GM12878 (cell line): ENCODE measurements at regions not wholly inside any gene's neighbourhood (a gene's known extent, or its start where the extent isn't known, plus 50 kb on each side); places are given as distances from the start of the nearest gene placed in this dataset.
"Not testable (repeated sequence)": the region's sequence is repeated elsewhere in the genome, so short reads cannot be mapped to it uniquely, and the experiment has no call there.

Experiments
- ATAC-seq: fragments of 200-7000 bp; cut with Tn5 transposase; 3 replicates; pipeline ENCODE4 v1.9.1; 2020; ENCODE audit warnings: mild to moderate bottlenecking, moderate library complexity
- BruUV-seq: library from RNA; stranded (reverse); fragments of 400-500 nt; replicated peaks from 2 replicates; lab custom pipeline; 2021; lab: Mats Ljungman, UMichigan
- CTCF ChIA-PET: fragments of 300-600 bp; sonication (Branson Sonifier 250); formaldehyde crosslinking; extraction: SDS; loops from one replicate; lab custom pipeline; 2021; ENCODE audit warnings: inconsistent platforms; lab: Yijun Ruan, JAX
- POLR2A ChIA-PET: fragments of 350-600 bp; formaldehyde crosslinking; extraction: SDS; loops from one replicate; lab custom pipeline; 2021; ENCODE audit warnings: inconsistent platforms; lab: Charles Lee
- RAD21 ChIA-PET: fragments of 300-600 bp; sonication (Branson Sonifier 250); formaldehyde crosslinking; loops from one replicate; lab custom pipeline; 2023; ENCODE audit warnings: antibody characterized with exemption; ENCODE audit not compliant: unreplicated experiment; lab: Charles Lee
- SMC1A ChIA-PET: fragments of 300-600 bp; sonication (Branson Sonifier 250); formaldehyde crosslinking; loops from one replicate; lab custom pipeline; 2023; ENCODE audit not compliant: unreplicated experiment, uncharacterized antibody; lab: Charles Lee
- DNase-seq: peaks from one replicate; pipeline ENCODE4 v3.0.0-alpha.2; 2011; ENCODE audit warnings: low read depth, low spot score
- FAIRE-seq: peaks from 3 replicates; lab custom pipeline; 2011; peaks lifted over from hg19 to GRCh38; lab: Jason Lieb, UNC
- H2AFZ ChIP-seq: 2 replicates; pipeline ENCODE4 v1.6.0; 2011; ENCODE audit warnings: low read depth, low read length, control low read depth; ENCODE audit not compliant: control insufficient read depth
- H3K27ac ChIP-seq: 2 replicates; pipeline ENCODE4 v1.5.1; 2011; ENCODE audit warnings: control low read depth; ENCODE audit not compliant: control insufficient read depth, insufficient read depth
- H3K27me3 ChIP-seq, 2 experiments: replicated peaks in 1 of 2; 2 replicates each; pipeline versions ENCODE4 v1.6.0 to v1.6.1; 2011; ENCODE audit warnings: low read length in 1 of 2; ENCODE audit not compliant: control insufficient read depth in 2 of 2, insufficient read depth in 2 of 2
- H3K36me3 ChIP-seq, 2 experiments: 2 replicates each; pipeline ENCODE4 v1.5.1; 2011; ENCODE audit warnings: low read length in 1 of 2; ENCODE audit not compliant: control insufficient read depth in 2 of 2, insufficient read depth in 2 of 2
- H3K4me1 ChIP-seq: 2 replicates; pipeline ENCODE4 v1.6.1; 2011; ENCODE audit warnings: mild to moderate bottlenecking, low read length, moderate library complexity, mixed read lengths; ENCODE audit not compliant: control insufficient read depth, insufficient read depth
- H3K4me2 ChIP-seq: 2 replicates; pipeline ENCODE4 v1.6.0; 2011; ENCODE audit warnings: control low read depth; ENCODE audit not compliant: control insufficient read depth, insufficient read depth
- H3K4me3 ChIP-seq: fragments of 200-600 bp; sonication (generic); 2 replicates; pipeline ENCODE4 v1.5.1; 2016
- H3K79me2 ChIP-seq: 2 replicates; pipeline ENCODE4 v1.6.0; 2011; ENCODE audit warnings: low read length; ENCODE audit not compliant: control insufficient read depth, insufficient read depth
- H3K9ac ChIP-seq: 2 replicates; pipeline ENCODE4 v1.8.0; 2011; ENCODE audit warnings: low read length, control low read depth, mixed read lengths; ENCODE audit not compliant: control insufficient read depth, insufficient read depth
- H3K9me3 ChIP-seq: replicated peaks from 3 replicates; pipeline ENCODE4 v1.5.1; 2011; ENCODE audit warnings: mild to moderate bottlenecking, low read length; ENCODE audit not compliant: control insufficient read depth, insufficient read depth
- H4K20me1 ChIP-seq: 2 replicates; pipeline ENCODE4 v1.6.0; 2011; ENCODE audit not compliant: control insufficient read depth, insufficient read depth
- MEF2B ChIP-seq: fragments of 450-650 bp; IDR thresholded peaks from 2 replicates; pipeline ENCODE4 v1.6.1; 2018; ENCODE audit warnings: mild to moderate bottlenecking, moderate library complexity; ENCODE audit not compliant: partially characterized antibody, poor library complexity, severe bottlenecking
- MYC ChIP-seq: IDR thresholded peaks from 2 replicates; pipeline ENCODE4 v1.6.1; 2011; ENCODE audit warnings: mild to moderate bottlenecking, low read length, moderate library complexity, inconsistent platforms; ENCODE audit not compliant: insufficient read depth, insufficient replicate concordance, insufficient read length, severe bottlenecking
- NFYA ChIP-seq: IDR thresholded peaks from 2 replicates; pipeline ENCODE4 v1.6.1; 2011; ENCODE audit warnings: low read depth, mild to moderate bottlenecking, low read length, improper control_type of control experiment, borderline replicate concordance
- SIX5 ChIP-seq: IDR thresholded peaks from 2 replicates; pipeline ENCODE4 v1.6.1; 2011; ENCODE audit warnings: mild to moderate bottlenecking, low read depth, low read length, moderate library complexity; ENCODE audit not compliant: severe bottlenecking
- SPI1 ChIP-seq: IDR thresholded peaks from 2 replicates; pipeline ENCODE4 v1.6.1; 2011; ENCODE audit warnings: low read depth, mild to moderate bottlenecking, low read length, moderate library complexity, borderline replicate concordance; ENCODE audit not compliant: insufficient read depth
- SREBF2 ChIP-seq: IDR thresholded peaks from 2 replicates; pipeline ENCODE4 v1.6.1; 2012; ENCODE audit warnings: mild to moderate bottlenecking, low read length
- YY1 ChIP-seq: IDR thresholded peaks from 2 replicates; pipeline ENCODE4 v1.6.1; 2011; ENCODE audit warnings: low read depth, mild to moderate bottlenecking, low read length
- WGBS: methylation state at CpG from one replicate; pipeline ENCODE4 v1.1.6; 2016; ENCODE audit warnings: low lambda C conversion rate; ENCODE audit not compliant: insufficient replicate concordance, insufficient coverage; ENCODE audit errors: missing lambda C conversion rate; 5-methylcytosine and 5-hydroxymethylcytosine counted together
- in situ Hi-C: fragments of 300-500 bp; cut with MboI; formaldehyde crosslinking; loops from 9 replicates; pipeline ENCODE4 v1.14.3; 2018; ENCODE audit warnings: mixed read lengths
- intact Hi-C: fragments of 100-400 bp; cut with micrococcal nuclease; formaldehyde crosslinking; loops from one replicate; pipeline ENCODE4 v1.14.2; 2022; ENCODE audit not compliant: unreplicated experiment
- TF ChIP-seq, protein P1 (sequence below): fragments of 450-650 bp; formaldehyde crosslinking; IDR thresholded peaks from 2 replicates; pipeline ENCODE4 v1.5.0; 2022; ENCODE audit warnings: mild to moderate bottlenecking, missing genetic modification characterization
- TF ChIP-seq, protein P2 (sequence below): IDR thresholded peaks from 2 replicates; pipeline ENCODE4 v1.6.1; 2011; ENCODE audit warnings: low read depth, mild to moderate bottlenecking, low read length, moderate library complexity, borderline replicate concordance; ENCODE audit errors: extremely low read depth

DNA sequence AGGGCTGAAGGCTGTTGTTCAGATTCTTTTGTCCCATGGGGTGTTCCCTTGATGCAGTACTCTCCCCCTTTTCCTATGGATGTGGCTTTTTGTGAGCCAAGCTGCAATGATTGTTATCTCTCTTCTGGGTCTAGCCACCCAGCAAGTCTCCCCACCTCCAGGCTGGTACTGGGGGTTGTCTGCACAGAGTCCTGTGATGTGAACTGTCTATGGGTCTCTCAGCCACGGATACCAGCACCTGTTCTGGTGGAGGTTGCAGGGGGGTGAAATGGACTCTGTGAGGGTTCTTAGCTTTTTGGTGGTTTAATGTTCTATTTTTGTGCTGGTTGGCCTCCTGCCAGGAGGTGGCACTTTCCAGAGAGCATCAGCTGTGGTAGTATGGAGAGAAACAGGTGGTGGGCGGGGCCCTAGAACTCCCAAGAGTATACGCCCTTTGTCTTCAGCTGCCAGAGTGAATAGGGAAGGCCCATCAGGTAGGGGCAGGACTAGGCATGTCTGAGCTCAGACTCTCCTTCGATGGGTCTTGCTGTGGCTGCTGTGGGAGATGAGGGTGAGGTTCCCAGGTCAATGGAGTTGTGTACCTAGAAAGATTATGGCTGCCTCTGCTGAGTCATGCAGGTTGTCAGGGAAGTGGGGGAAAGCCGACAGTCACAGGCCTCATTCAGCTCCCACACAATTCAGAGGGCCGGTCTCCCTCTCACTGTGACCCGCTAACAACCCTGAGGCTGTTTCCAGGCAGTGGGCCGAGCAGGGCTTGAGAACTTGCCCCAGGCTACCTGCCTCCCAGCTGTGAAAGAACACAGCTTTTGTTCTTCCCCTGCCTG is 87.4 kb downstream of the DLEU7 start:
- H3K4me3 ChIP-seq, DNase-seq, H3K27me3 ChIP-seq, H3K9ac ChIP-seq, H3K79me2 ChIP-seq, H3K9me3 ChIP-seq, BruUV-seq, FAIRE-seq, H3K36me3 ChIP-seq, H3K4me1 ChIP-seq, H3K4me2 ChIP-seq, H3K27ac ChIP-seq, intact Hi-C loops, H4K20me1 ChIP-seq, in situ Hi-C loops: not testable (repeated sequence)
- TF ChIP-seq MEF2B, result peak; percentile 58
- POLR2A ChIA-PET, result interaction anchor here (1.0 kb wide), 1 partner anchor 10 kb away, joined by 3 read pairs; no protein-coding TSS in a partner anchor
- RAD21 ChIA-PET, result interaction anchor here (0.7 to 2.0 kb wide), 5 partner anchors 24 to 161 kb away, joined by 3 to 11 read pairs (median 4); no protein-coding TSS in a partner anchor
- SMC1A ChIA-PET, result interaction anchor here (0.6 to 1.6 kb wide), 2 partner anchors 45 to 163 kb away, joined by 3 to 4 read pairs; no protein-coding TSS in a partner anchor
- ATAC-seq, result peak; percentile 61
- peak overlapping the region; percentile 9 for H2AFZ ChIP-seq
- CTCF ChIA-PET, result interaction anchor here (0.6 to 1.7 kb wide), 5 partner anchors 37 to 671 kb away, joined by 3 to 6 read pairs (median 3); no protein-coding TSS in a partner anchor
- 41% methylated on average over 8 of the region's 8 CpGs for WGBS

DNA sequence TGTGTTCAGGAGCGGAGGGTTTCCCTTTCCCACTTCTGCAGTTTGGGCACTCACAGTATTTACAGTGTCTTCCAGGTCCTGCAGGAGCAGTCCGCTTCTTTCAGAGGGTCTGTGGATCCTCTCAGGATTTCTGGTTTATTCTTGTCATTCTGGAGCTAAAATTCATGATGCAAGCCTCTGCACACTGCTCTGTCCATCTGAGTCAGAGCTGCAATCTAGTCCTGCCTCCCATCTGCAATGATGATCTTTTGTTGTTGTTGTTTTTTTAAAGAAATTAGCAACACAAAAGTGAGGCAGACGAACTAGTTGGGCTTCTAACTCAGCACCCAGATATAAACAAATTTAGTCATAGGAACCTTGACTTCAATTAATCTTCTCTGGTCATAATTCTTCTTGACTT is 86.5 kb downstream of the DLEU7 start:
- TF ChIP-seq YY1 (no peak), SREBF2 (no peak), SIX5 (no peak), SPI1 (no peak), NFYA (no peak), MYC (no peak)
- TF ChIP-seq, protein P1, sequence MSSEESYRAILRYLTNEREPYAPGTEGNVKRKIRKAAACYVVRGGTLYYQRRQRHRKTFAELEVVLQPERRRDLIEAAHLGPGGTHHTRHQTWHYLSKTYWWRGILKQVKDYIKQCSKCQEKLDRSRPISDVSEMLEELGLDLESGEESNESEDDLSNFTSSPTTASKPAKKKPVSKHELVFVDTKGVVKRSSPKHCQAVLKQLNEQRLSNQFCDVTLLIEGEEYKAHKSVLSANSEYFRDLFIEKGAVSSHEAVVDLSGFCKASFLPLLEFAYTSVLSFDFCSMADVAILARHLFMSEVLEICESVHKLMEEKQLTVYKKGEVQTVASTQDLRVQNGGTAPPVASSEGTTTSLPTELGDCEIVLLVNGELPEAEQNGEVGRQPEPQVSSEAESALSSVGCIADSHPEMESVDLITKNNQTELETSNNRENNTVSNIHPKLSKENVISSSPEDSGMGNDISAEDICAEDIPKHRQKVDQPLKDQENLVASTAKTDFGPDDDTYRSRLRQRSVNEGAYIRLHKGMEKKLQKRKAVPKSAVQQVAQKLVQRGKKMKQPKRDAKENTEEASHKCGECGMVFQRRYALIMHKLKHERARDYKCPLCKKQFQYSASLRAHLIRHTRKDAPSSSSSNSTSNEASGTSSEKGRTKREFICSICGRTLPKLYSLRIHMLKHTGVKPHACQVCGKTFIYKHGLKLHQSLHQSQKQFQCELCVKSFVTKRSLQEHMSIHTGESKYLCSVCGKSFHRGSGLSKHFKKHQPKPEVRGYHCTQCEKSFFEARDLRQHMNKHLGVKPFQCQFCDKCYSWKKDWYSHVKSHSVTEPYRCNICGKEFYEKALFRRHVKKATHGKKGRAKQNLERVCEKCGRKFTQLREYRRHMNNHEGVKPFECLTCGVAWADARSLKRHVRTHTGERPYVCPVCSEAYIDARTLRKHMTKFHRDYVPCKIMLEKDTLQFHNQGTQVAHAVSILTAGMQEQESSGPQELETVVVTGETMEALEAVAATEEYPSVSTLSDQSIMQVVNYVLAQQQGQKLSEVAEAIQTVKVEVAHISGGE, result no peak
- TF ChIP-seq, protein P2, sequence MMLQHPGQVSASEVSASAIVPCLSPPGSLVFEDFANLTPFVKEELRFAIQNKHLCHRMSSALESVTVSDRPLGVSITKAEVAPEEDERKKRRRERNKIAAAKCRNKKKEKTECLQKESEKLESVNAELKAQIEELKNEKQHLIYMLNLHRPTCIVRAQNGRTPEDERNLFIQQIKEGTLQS, result no peak
- Histone ChIP-seq H3K27ac (no peak overlapping the region), H3K36me3 (no peaks in the 10 kb centered on the region), H3K9ac (no peak overlapping the region), H3K27me3 (no peaks in the 10 kb centered on the region), H4K20me1 (no peaks in the 10 kb centered on the region), H2AFZ (no peak overlapping the region), H3K4me3 (no peak overlapping the region), H3K4me1 (no peaks in the 10 kb centered on the region), H3K79me2 (no peaks in the 10 kb centered on the region), H3K4me2 (no peak overlapping the region), H3K9me3 (no peaks in the 10 kb centered on the region; the same call in 2 of the 3 replicates)
- in situ Hi-C loops (no loop called here), intact Hi-C loops (no loop called here)
- WGBS, result 31% methylated on average over 3 of the region's 3 CpGs
- CTCF ChIA-PET, result interaction anchor here (0.8 to 1.7 kb wide), 2 partner anchors 44 to 672 kb away, joined by 3 read pairs; no protein-coding TSS in a partner anchor
- POLR2A ChIA-PET, result no interaction called here
- no TSS peak for BruUV-seq
- ATAC-seq (no peak), FAIRE-seq (no peak), DNase-seq (no peak)
- RAD21 ChIA-PET, result interaction anchor here (0.5 to 2.0 kb wide), 4 partner anchors 71 to 162 kb away, joined by 3 to 11 read pairs (median 4); no protein-coding TSS in a partner anchor
- SMC1A ChIA-PET, result interaction anchor here (0.6 to 1.6 kb wide), 2 partner anchors 44 to 164 kb away, joined by 3 to 4 read pairs; no protein-coding TSS in a partner anchor
